Upper lobe of left lung (tissue), 6 donors: ENCODE measurements at regions not wholly inside any gene's neighbourhood (a gene's known extent, or its start where the extent isn't known, plus 50 kb on each side); places are given as distances from the start of the nearest gene placed in this dataset.

Source experiments
- ATAC-seq, 2 donors: fragments of 200-7000 bp; cut with Tn5 transposase; one replicate each; pipeline ENCODE4 v1.9.1; 2022; ENCODE audit warnings: mild to moderate bottlenecking in 2 of 2, moderate library complexity in 2 of 2; ENCODE audit not compliant: low FRiP score in 2 of 2
- DNase-seq, 2 donors: peaks; one replicate each; pipeline ENCODE4 v3.0.0-alpha.2; 2019 to 2020
- H3K27ac ChIP-seq, 4 donors: fragments of 200-600 bp; sonication (generic); one replicate each; pipeline ENCODE4 v1.5.1; 2016 to 2019
- H3K27me3 ChIP-seq, 4 donors: fragments of 200-600 bp; sonication (generic); one replicate each; pipeline ENCODE4 v1.5.1; 2017 to 2019
- H3K36me3 ChIP-seq, 4 donors: fragments of 200-600 bp; sonication (generic); one replicate each; pipeline ENCODE4 v1.5.1; 2016 to 2019
- H3K4me1 ChIP-seq, 4 donors: fragments of 200-600 bp; sonication (generic); one replicate each; pipeline ENCODE4 v1.5.1; 2018 to 2019
- H3K4me3 ChIP-seq, 4 donors: fragments of 200-600 bp; sonication (generic); one replicate each; pipeline ENCODE4 v1.5.1; 2017 to 2019; ENCODE audit warnings: mild to moderate bottlenecking in 2 of 4, moderate library complexity in 1 of 4
- H3K9me3 ChIP-seq, 4 donors: fragments of 200-600 bp; sonication (generic); one replicate each; pipeline ENCODE4 v1.5.1; 2018 to 2019
- EP300 ChIP-seq, 4 donors: sonication (generic); formaldehyde crosslinking; IDR thresholded peaks; one replicate each; pipeline ENCODE4 v1.5.1; 2017; ENCODE audit warnings: antibody characterized with exemption in 4 of 4, control low read depth in 2 of 4
- POLR2A ChIP-seq, 4 donors: fragments of 450-650 bp; IDR thresholded peaks; one replicate each; pipeline ENCODE4 v1.5.1; 2016 to 2017; ENCODE audit warnings: antibody characterized with exemption in 4 of 4, mild to moderate bottlenecking in 2 of 4
- POLR2AphosphoS5 ChIP-seq, 2 donors: sonication (generic); formaldehyde crosslinking; IDR thresholded peaks; one replicate each; pipeline ENCODE4 v1.5.1; 2017; ENCODE audit warnings: antibody characterized with exemption in 2 of 2
- WGBS, 2 donors: methylation state at CpG; one replicate each; pipeline ENCODE4 v1.1.5; 2017 to 2018; 5-methylcytosine and 5-hydroxymethylcytosine counted together
- TF ChIP-seq, protein P1 (sequence below), 6 experiments: fragments of 450-650 bp in 4 of 6; fragments of 200-600 bp in 2 of 6; sonication (generic) in 2 of 6; IDR thresholded peaks; one replicate each; pipeline ENCODE4 v1.5.1; 2016 to 2019; ENCODE audit warnings: antibody characterized with exemption in 6 of 6
- donor health status: DM: no; HTN: no; CAD: no; lungs with moderate emphysema.
- donor health status: DM: no; HTN: yes; CAD: no; lungs with severe emphysema.

- DNase-seq (no peak), ATAC-seq (no peak)
- Histone ChIP-seq H3K36me3 (no peaks in the 10 kb centered on the region), H3K4me1 (peaks cover 0 to 4% (median 0%) of the 10 kb centered on the region in 4 donors), H3K27ac (no peak overlapping the region), H3K4me3 (no peak overlapping the region), H3K9me3 (no peaks in the 10 kb centered on the region), H3K27me3 (no peaks in the 10 kb centered on the region)
- TF ChIP-seq POLR2AphosphoS5 (IDR thresholded peaks at IDR 0.05) (no peak), POLR2A (IDR thresholded peaks at IDR 0.05) (no peak), EP300 (IDR thresholded peaks at IDR 0.05) (no peak)
- TF ChIP-seq, protein P1, sequence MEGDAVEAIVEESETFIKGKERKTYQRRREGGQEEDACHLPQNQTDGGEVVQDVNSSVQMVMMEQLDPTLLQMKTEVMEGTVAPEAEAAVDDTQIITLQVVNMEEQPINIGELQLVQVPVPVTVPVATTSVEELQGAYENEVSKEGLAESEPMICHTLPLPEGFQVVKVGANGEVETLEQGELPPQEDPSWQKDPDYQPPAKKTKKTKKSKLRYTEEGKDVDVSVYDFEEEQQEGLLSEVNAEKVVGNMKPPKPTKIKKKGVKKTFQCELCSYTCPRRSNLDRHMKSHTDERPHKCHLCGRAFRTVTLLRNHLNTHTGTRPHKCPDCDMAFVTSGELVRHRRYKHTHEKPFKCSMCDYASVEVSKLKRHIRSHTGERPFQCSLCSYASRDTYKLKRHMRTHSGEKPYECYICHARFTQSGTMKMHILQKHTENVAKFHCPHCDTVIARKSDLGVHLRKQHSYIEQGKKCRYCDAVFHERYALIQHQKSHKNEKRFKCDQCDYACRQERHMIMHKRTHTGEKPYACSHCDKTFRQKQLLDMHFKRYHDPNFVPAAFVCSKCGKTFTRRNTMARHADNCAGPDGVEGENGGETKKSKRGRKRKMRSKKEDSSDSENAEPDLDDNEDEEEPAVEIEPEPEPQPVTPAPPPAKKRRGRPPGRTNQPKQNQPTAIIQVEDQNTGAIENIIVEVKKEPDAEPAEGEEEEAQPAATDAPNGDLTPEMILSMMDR (IDR thresholded peaks at IDR 0.05), result no peak
- 89 to 96% methylated on average over 9 of the region's 9 CpGs for WGBS, 2 donors
These were observed 244.5 kb upstream of the PITRM1 start for GRCh38 chr10:3417096-3417495.

GRCh38 chr10:3415878-3416605 lies 243.5 kb upstream of the PITRM1 start:
- no peaks in the 10 kb centered on the region for H3K27me3 ChIP-seq
- no peak overlapping the region for H3K4me3 ChIP-seq
- ATAC-seq (no peak), DNase-seq (no peak)
- TF ChIP-seq, protein P1 (IDR thresholded peaks at IDR 0.05), result no peak
- TF ChIP-seq POLR2A (IDR thresholded peaks at IDR 0.05) (no peak), EP300 (IDR thresholded peaks at IDR 0.05) (no peak), POLR2AphosphoS5 (IDR thresholded peaks at IDR 0.05) (no peak)
- H3K9me3 ChIP-seq, result no peaks in the 10 kb centered on the region
- WGBS, 2 donors, result 76 to 83% methylated on average over 11 to 17 of the region's 17 CpGs
- no peaks in the 10 kb centered on the region for H3K36me3 ChIP-seq
- H3K4me1 ChIP-seq, result peaks cover 0 to 4% (median 0%) of the 10 kb centered on the region in 4 donors
- no peak overlapping the region for H3K27ac ChIP-seq

- H3K4me1 ChIP-seq, result peaks cover 0 to 3% (median 0%) of the 10 kb centered on the region in 4 donors
- ATAC-seq, result no peak
- no peak overlapping the region for H3K4me3 ChIP-seq
- peak in 1 of 2 donors; percentile 63 for DNase-seq
- no peaks in the 10 kb centered on the region for H3K36me3 ChIP-seq
- WGBS, 2 donors, result 82% methylated on average over 18 to 20 of the region's 21 CpGs
- no peaks in the 10 kb centered on the region for H3K9me3 ChIP-seq
- no peak overlapping the region for H3K27ac ChIP-seq
- TF ChIP-seq, protein P1 (IDR thresholded peaks at IDR 0.05), result no peak
- TF ChIP-seq EP300 (IDR thresholded peaks at IDR 0.05) (no peak), POLR2A (IDR thresholded peaks at IDR 0.05) (no peak), POLR2AphosphoS5 (IDR thresholded peaks at IDR 0.05) (no peak)
- no peaks in the 10 kb centered on the region for H3K27me3 ChIP-seq
These were observed 242.6 kb upstream of the PITRM1 start for GRCh38 chr10:3415038-3415736.

GRCh38 chr10:3414667-3415023 lies 242.1 kb upstream of the PITRM1 start:
- Histone ChIP-seq H3K36me3 (no peaks in the 10 kb centered on the region), H3K27ac (no peak overlapping the region), H3K9me3 (no peaks in the 10 kb centered on the region), H3K4me3 (no peak overlapping the region), H3K27me3 (no peaks in the 10 kb centered on the region), H3K4me1 (no peaks in the 10 kb centered on the region)
- no peak for TF ChIP-seq POLR2AphosphoS5 (IDR thresholded peaks at IDR 0.05)
- TF ChIP-seq, protein P1 (IDR thresholded peaks at IDR 0.05), result no peak
- TF ChIP-seq EP300 (IDR thresholded peaks at IDR 0.05), result no peak
- TF ChIP-seq POLR2A (IDR thresholded peaks at IDR 0.05), result no peak
- 63 to 73% methylated on average over 10 of the region's 10 CpGs for WGBS, 2 donors
- DNase-seq (no peak), ATAC-seq (no peak)
